ENCODE measurements at regions not wholly inside any gene's neighbourhood (a gene's known extent, or its start where the extent isn't known, plus 50 kb on each side); places are given as distances from the start of the nearest gene placed in this dataset.
"Not testable (repeated sequence)": the region's sequence is repeated elsewhere in the genome, so short reads cannot be mapped to it uniquely, and the experiment has no call there.

GRCh38 chr5:25295067-25295466 lies 650.3 kb upstream of the CDH10 start:
- H3K27me3 Mint-ChIP-seq (ENCODE audit: low read depth), result no peaks in the 10 kb centered on the region

GRCh38 chr5:25289766-25290165 lies 645.0 kb upstream of the CDH10 start:
- H3K27ac Mint-ChIP-seq; H3K4me3 Mint-ChIP-seq; H3K9me3 Mint-ChIP-seq; H3K36me3 Mint-ChIP-seq (ENCODE audit: insufficient read depth in 2 of 2); DNase-seq; H3K27me3 Mint-ChIP-seq (ENCODE audit: low read depth); ATAC-seq (replicated peaks in 1 of 2); H3K4me1 Mint-ChIP-seq (ENCODE audit: low read depth): not testable (repeated sequence)

More at GRCh38 chr5:25295067-25295466, 650.3 kb upstream of the CDH10 start:
- H3K4me3 Mint-ChIP-seq, result no peak overlapping the region
- peaks cover 7 to 12% of the 10 kb centered on the region in 2 donors for H3K9me3 Mint-ChIP-seq
- no peak overlapping the region for H3K27ac Mint-ChIP-seq
- no peaks in the 10 kb centered on the region for H3K36me3 Mint-ChIP-seq (ENCODE audit: insufficient read depth in 2 of 2)
- ATAC-seq (replicated peaks in 1 of 2), result no peak
- no peaks in the 10 kb centered on the region for H3K4me1 Mint-ChIP-seq (ENCODE audit: low read depth)
- DNase-seq, result no peak

GRCh38 chr5:25286319-25286718 lies 641.5 kb upstream of the CDH10 start:
- Mint-ChIP-seq H3K36me3 (ENCODE audit: insufficient read depth in 2 of 2) (no peaks in the 10 kb centered on the region), H3K27ac (no peak overlapping the region), H3K27me3 (ENCODE audit: low read depth) (no peaks in the 10 kb centered on the region), H3K4me3 (no peak overlapping the region), H3K9me3 (peaks cover 4 to 6% of the 10 kb centered on the region in 2 donors), H3K4me1 (ENCODE audit: low read depth) (no peaks in the 10 kb centered on the region)
- no peak for DNase-seq
- ATAC-seq (replicated peaks in 1 of 2), result no peak

- no peak overlapping the region for H3K4me3 Mint-ChIP-seq
- no peak for ATAC-seq (replicated peaks in 1 of 2)
Observed at GRCh38 chr5:25285136-25285535, 640.4 kb upstream of the CDH10 start.

GRCh38 chr5:25263507-25263906 lies 618.7 kb upstream of the CDH10 start:
- not testable (repeated sequence) for H3K27me3 Mint-ChIP-seq (ENCODE audit: low read depth); ATAC-seq (replicated peaks in 1 of 2); H3K36me3 Mint-ChIP-seq (ENCODE audit: insufficient read depth in 2 of 2); H3K27ac Mint-ChIP-seq; DNase-seq; H3K4me1 Mint-ChIP-seq (ENCODE audit: low read depth); H3K4me3 Mint-ChIP-seq
- H3K9me3 Mint-ChIP-seq, result peaks cover 2 to 10% of the 10 kb centered on the region in 2 donors

More at GRCh38 chr5:25285136-25285535, 640.4 kb upstream of the CDH10 start:
- H3K9me3 Mint-ChIP-seq, result peaks cover 4% of the 10 kb centered on the region in 2 donors
- DNase-seq, result no peak
- no peaks in the 10 kb centered on the region for H3K4me1 Mint-ChIP-seq (ENCODE audit: low read depth)
- no peaks in the 10 kb centered on the region for H3K36me3 Mint-ChIP-seq (ENCODE audit: insufficient read depth in 2 of 2)
- H3K27ac Mint-ChIP-seq, result no peak overlapping the region
- no peaks in the 10 kb centered on the region for H3K27me3 Mint-ChIP-seq (ENCODE audit: low read depth)

GRCh38 chr5:25262221-25262620 lies 617.4 kb upstream of the CDH10 start:
- Mint-ChIP-seq H3K9me3 (peaks cover 3 to 4% of the 10 kb centered on the region in 2 donors), H3K27ac (no peak overlapping the region), H3K27me3 (ENCODE audit: low read depth) (no peaks in the 10 kb centered on the region), H3K4me3 (no peak overlapping the region), H3K36me3 (ENCODE audit: insufficient read depth in 2 of 2) (no peaks in the 10 kb centered on the region), H3K4me1 (ENCODE audit: low read depth) (no peaks in the 10 kb centered on the region)
- ATAC-seq (replicated peaks in 1 of 2) (no peak), DNase-seq (no peak)

- no peaks in the 10 kb centered on the region for H3K36me3 Mint-ChIP-seq (ENCODE audit: insufficient read depth in 2 of 2)
- no peak overlapping the region for H3K27ac Mint-ChIP-seq
- H3K9me3 Mint-ChIP-seq, result peaks cover 12 to 14% of the 10 kb centered on the region in 2 donors
- H3K27me3 Mint-ChIP-seq (ENCODE audit: low read depth), result no peaks in the 10 kb centered on the region
- DNase-seq (no peak), ATAC-seq (replicated peaks in 1 of 2) (no peak)
- no peak overlapping the region for H3K4me3 Mint-ChIP-seq
- H3K4me1 Mint-ChIP-seq (ENCODE audit: low read depth), result no peaks in the 10 kb centered on the region
Observed at GRCh38 chr5:25255128-25255527, 610.4 kb upstream of the CDH10 start.

GRCh38 chr5:25241981-25242380 lies 597.2 kb upstream of the CDH10 start:
- Mint-ChIP-seq H3K27ac (no peak overlapping the region), H3K4me3 (no peak overlapping the region)
- ATAC-seq (replicated peaks in 1 of 2), result no peak

GRCh38 chr5:25238720-25239119 lies 593.9 kb upstream of the CDH10 start:
- H3K4me1 Mint-ChIP-seq (ENCODE audit: low read depth); H3K36me3 Mint-ChIP-seq (ENCODE audit: insufficient read depth in 2 of 2); ATAC-seq (replicated peaks in 1 of 2); H3K27me3 Mint-ChIP-seq (ENCODE audit: low read depth); H3K4me3 Mint-ChIP-seq; DNase-seq; H3K27ac Mint-ChIP-seq: not testable (repeated sequence)
- H3K9me3 Mint-ChIP-seq, result peaks cover 13 to 15% of the 10 kb centered on the region in 2 donors

More at GRCh38 chr5:25241981-25242380, 597.2 kb upstream of the CDH10 start:
- H3K27me3 Mint-ChIP-seq (ENCODE audit: low read depth), result no peaks in the 10 kb centered on the region
- H3K36me3 Mint-ChIP-seq (ENCODE audit: insufficient read depth in 2 of 2), result peaks cover 0 to 2% of the 10 kb centered on the region in 2 donors
- peaks cover 9 to 10% of the 10 kb centered on the region in 2 donors for H3K9me3 Mint-ChIP-seq
- H3K4me1 Mint-ChIP-seq (ENCODE audit: low read depth), result no peaks in the 10 kb centered on the region
- no peak for DNase-seq

GRCh38 chr5:25224316-25224982 lies 579.7 kb upstream of the CDH10 start:
- Mint-ChIP-seq H3K4me3 (no peak overlapping the region), H3K4me1 (ENCODE audit: low read depth) (no peaks in the 10 kb centered on the region), H3K27ac (no peak overlapping the region), H3K36me3 (ENCODE audit: insufficient read depth in 2 of 2) (no peaks in the 10 kb centered on the region), H3K9me3 (peaks cover 4% of the 10 kb centered on the region in 2 donors), H3K27me3 (ENCODE audit: low read depth) (no peaks in the 10 kb centered on the region)
- DNase-seq (no peak), ATAC-seq (replicated peaks in 1 of 2) (no peak)

GRCh38 chr5:25199902-25200301 lies 555.1 kb upstream of the CDH10 start:
- not testable (repeated sequence) for H3K4me3 Mint-ChIP-seq; ATAC-seq (replicated peaks in 1 of 2); H3K27ac Mint-ChIP-seq; DNase-seq; H3K27me3 Mint-ChIP-seq (ENCODE audit: low read depth); H3K9me3 Mint-ChIP-seq; H3K4me1 Mint-ChIP-seq (ENCODE audit: low read depth); H3K36me3 Mint-ChIP-seq (ENCODE audit: insufficient read depth in 2 of 2)

GRCh38 chr5:25190521-25191000 lies 545.8 kb upstream of the CDH10 start:
- no peak for DNase-seq
- Mint-ChIP-seq H3K4me1 (ENCODE audit: low read depth) (no peaks in the 10 kb centered on the region), H3K36me3 (ENCODE audit: insufficient read depth in 2 of 2) (peaks cover 0 to 1% of the 10 kb centered on the region in 2 donors), H3K4me3 (no peak overlapping the region), H3K27ac (no peak overlapping the region), H3K9me3 (peaks cover 2 to 6% of the 10 kb centered on the region in 2 donors), H3K27me3 (ENCODE audit: low read depth) (no peaks in the 10 kb centered on the region)
- ATAC-seq (replicated peaks in 1 of 2), result no peak

- Mint-ChIP-seq H3K27me3 (ENCODE audit: low read depth) (no peaks in the 10 kb centered on the region), H3K9me3 (peaks cover 11 to 20% of the 10 kb centered on the region in 2 donors), H3K27ac (no peak overlapping the region), H3K4me3 (no peak overlapping the region), H3K4me1 (ENCODE audit: low read depth) (no peaks in the 10 kb centered on the region), H3K36me3 (ENCODE audit: insufficient read depth in 2 of 2) (peaks cover 0 to 4% of the 10 kb centered on the region in 2 donors)
- no peak for DNase-seq
- no peak for ATAC-seq (replicated peaks in 1 of 2)
Observed at GRCh38 chr5:25181249-25181648, 536.5 kb upstream of the CDH10 start.

GRCh38 chr5:25162616-25163015 lies 517.8 kb upstream of the CDH10 start:
- not testable (repeated sequence) for H3K27me3 Mint-ChIP-seq (ENCODE audit: low read depth); H3K27ac Mint-ChIP-seq; H3K36me3 Mint-ChIP-seq (ENCODE audit: insufficient read depth in 2 of 2); H3K9me3 Mint-ChIP-seq; ATAC-seq (replicated peaks in 1 of 2); H3K4me3 Mint-ChIP-seq; DNase-seq; H3K4me1 Mint-ChIP-seq (ENCODE audit: low read depth)

All from activated T-cell treated with anti-CD3 and anti-CD28 coated beads, Interleukin-2, amount 50 U/mL, for 72 hours (primary cell).